Right hindlimb (tissue), 1 donor: ENCODE measurements at regions not wholly inside any gene's neighbourhood (a gene's known extent, or its start where the extent isn't known, plus 50 kb on each side); places are given as distances from the start of the nearest gene placed in this dataset.

Experiments
- DNase-seq: peaks from one replicate; pipeline ENCODE4 v3.0.0-alpha.2; 2018

- no peak for DNase-seq
These were observed 50.5 kb upstream of the NT5C1B start for GRCh38 chr2:18639756-18640453.
